ENCODE measurements at regions not wholly inside any gene's neighbourhood (a gene's known extent, or its start where the extent isn't known, plus 50 kb on each side); places are given as distances from the start of the nearest gene placed in this dataset.
"Not testable (repeated sequence)": the region's sequence is repeated elsewhere in the genome, so short reads cannot be mapped to it uniquely, and the experiment has no call there.

DNA sequence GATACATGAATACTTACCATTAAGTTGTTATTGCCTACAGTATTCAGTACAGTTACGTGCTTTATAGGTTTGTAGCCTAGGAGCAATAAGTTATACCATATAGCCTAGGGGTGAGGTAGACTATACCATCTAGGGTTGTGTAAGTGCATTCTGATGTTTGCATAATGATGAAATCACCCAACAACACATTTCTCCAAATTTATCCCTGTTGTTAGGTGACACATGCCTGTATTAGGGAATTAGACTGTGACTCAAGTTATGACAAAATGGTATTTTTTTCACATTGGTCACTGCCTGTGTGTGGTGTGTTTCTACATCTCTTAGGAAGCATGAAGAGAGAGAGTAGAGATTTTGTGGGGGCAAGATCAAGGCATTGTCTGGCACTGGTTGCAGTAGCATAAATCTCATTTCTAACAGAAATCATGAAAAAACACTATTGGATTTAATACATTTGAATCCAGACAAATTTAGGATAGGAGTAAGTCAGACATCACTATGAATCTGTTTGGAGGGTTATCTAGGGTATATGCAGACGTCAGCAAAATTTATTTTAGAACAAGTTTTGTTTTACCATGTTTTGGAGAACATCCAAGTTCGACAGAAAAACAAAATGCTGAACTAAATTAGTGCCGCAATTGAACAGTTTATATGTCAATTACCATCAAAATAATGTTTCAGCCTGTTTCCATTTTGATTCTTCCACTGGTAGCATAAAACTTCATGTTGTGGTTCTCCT, 332.1 kb downstream of the LMO7 start:
- no peak for DNase-seq (ENCODE audit: extremely low read depth, low read depth)
- no peak overlapping the region for H3K4me3 ChIP-seq (replicated peaks; ENCODE audit: low read depth, low read length)
- TF ChIP-seq, protein P1, sequence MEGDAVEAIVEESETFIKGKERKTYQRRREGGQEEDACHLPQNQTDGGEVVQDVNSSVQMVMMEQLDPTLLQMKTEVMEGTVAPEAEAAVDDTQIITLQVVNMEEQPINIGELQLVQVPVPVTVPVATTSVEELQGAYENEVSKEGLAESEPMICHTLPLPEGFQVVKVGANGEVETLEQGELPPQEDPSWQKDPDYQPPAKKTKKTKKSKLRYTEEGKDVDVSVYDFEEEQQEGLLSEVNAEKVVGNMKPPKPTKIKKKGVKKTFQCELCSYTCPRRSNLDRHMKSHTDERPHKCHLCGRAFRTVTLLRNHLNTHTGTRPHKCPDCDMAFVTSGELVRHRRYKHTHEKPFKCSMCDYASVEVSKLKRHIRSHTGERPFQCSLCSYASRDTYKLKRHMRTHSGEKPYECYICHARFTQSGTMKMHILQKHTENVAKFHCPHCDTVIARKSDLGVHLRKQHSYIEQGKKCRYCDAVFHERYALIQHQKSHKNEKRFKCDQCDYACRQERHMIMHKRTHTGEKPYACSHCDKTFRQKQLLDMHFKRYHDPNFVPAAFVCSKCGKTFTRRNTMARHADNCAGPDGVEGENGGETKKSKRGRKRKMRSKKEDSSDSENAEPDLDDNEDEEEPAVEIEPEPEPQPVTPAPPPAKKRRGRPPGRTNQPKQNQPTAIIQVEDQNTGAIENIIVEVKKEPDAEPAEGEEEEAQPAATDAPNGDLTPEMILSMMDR (IDR thresholded peaks at IDR 0.05; ENCODE audit: low read depth, low read length, missing control alignments), result no peak

DNA sequence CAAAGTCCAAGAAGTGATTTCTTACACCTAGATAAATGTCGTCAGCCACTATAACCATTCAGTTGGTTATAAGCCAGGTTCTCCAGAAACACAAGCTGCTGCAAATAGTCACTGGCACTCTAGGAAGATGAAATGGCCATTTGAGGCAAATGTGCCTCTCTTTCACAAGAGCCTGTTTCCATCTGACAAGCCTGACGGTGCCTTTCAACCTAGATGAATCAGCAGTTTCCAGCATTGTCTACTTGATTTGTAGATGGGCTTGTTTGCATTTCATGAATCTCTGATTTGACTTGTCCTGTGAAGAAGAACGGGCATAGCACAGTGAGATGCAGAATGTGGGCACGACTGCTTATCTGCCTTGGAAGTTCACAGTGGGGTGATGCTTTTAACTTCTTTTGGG, 327.2 kb downstream of the LMO7 start:
- no peak for DNase-seq (ENCODE audit: extremely low read depth, low read depth)
- no peak overlapping the region for H3K4me3 ChIP-seq (replicated peaks; ENCODE audit: low read depth, low read length)
- TF ChIP-seq, protein P1 (IDR thresholded peaks at IDR 0.05; ENCODE audit: low read depth, low read length, missing control alignments), result no peak

DNA sequence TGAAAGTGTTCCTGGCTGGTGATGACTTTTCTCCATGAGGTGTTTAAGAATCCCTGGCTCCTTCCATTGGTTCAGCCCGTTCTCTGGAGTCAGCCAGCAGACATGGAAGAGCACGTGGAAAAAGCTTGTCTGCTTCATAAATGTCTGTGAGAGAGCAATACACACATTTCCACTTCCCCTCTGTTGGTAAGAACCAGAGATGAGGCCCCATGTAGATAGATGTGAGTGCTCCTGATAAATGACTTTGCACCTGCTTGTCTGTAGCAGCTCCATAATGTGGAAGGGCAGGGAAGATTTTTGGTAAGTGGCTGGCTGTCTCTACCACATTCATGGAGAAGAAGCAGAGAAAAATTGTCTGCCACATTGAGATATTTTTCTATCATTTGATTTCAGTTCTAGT, 325.8 kb downstream of the LMO7 start:
- no peak for DNase-seq (ENCODE audit: extremely low read depth, low read depth)
- no peak overlapping the region for H3K4me3 ChIP-seq (replicated peaks; ENCODE audit: low read depth, low read length)
- TF ChIP-seq, protein P1 (IDR thresholded peaks at IDR 0.05; ENCODE audit: low read depth, low read length, missing control alignments), result no peak

DNA sequence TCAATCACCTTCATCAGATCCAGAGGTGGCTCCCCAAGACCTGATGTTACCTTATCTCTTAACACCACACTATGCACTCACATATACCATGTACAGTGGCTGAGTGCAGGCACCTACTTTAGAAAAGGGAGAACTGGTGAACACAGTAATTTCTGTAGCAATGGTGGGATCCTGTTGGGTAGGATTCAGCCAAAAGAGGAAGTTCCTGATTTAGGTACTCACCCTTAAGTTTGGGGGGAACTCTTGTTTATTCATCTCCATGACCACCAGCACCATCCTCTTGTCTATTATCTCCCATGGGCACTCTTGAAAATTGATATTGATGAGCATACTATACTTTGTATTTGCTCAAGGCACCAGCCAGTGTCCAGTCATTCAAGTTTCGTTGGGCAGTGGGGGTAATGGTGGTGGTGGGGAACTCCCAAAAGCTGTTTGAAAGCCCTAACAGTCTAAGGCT, 324.4 kb downstream of the LMO7 start:
- TF ChIP-seq, protein P1 (IDR thresholded peaks at IDR 0.05; ENCODE audit: low read depth, low read length, missing control alignments), result no peak
- DNase-seq (ENCODE audit: extremely low read depth, low read depth), result no peak
- H3K4me3 ChIP-seq (replicated peaks; ENCODE audit: low read depth, low read length), result no peak overlapping the region

DNA sequence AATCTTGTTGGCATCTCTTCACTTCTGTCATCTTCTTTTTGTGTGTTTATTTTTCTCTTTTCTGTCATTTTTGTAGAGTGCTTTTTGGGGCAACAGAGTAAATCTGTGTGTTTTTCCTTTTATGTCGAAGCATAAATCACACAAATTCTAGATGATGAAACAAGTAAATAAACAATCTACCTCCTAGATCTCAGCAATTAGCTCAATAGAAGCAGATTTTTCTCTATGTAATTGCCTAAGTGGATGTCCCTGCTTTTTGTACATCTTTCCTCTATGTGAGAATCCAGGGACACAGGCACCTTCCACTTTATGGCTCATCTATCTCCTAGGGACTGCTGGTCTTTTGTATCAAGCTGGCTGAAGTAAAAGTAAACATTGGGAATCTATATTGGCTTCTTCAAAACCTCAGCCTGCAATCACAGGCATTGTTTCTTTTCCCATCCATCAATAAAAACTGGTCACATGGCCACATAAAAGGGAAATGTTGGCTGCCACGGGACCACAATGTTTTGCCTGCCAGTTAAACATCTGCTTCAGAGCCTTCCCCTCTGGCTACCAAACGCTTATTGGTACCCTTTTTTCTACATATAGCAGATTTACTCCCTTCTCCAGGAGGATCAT, 323.8 kb downstream of the LMO7 start:
- TF ChIP-seq, protein P1 (IDR thresholded peaks at IDR 0.05; ENCODE audit: low read depth, low read length, missing control alignments), result no peak
- DNase-seq (ENCODE audit: extremely low read depth, low read depth), result no peak
- H3K4me3 ChIP-seq (replicated peaks; ENCODE audit: low read depth, low read length), result no peak overlapping the region

DNA sequence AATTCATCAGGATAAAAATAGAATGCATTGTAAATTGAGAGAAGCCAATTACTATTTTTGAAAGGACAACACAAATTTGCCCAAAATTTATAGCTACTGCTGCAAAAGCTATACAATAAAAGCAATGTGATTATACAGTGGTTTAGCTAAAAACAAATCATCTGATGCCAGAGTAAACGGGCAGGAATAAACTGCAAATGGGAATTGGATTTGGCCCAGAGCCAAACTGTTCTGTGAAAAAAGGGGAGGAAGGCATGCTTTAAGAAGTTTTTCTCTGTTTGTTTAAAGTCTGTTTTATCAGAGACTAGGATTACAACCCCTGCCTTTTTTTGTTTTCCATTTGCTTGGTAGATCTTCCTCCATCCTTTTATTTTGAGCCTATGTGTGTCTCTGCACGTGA, 317.5 kb downstream of the LMO7 start:
- not testable (repeated sequence) for H3K4me3 ChIP-seq (replicated peaks; ENCODE audit: low read depth, low read length); DNase-seq (ENCODE audit: extremely low read depth, low read depth)

DNA sequence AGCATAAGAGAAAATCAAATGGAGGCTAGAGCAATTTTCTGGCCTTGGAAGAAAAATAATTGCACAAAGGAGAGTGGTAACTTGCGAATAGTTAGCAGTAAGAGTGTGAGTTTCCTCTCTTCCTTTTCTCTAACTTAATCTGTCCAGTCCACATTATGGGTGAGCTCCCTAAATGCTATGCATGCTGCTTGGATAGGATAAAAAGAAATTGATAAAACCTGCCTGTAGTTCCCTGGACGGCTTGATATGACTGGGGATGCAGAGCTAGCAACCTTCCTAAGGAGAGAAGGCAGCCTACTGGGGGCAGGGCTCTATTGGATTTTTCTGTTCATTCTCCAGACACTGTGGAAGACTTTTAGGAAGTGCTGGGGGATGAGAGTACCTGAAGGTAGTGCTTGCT, 311.3 kb downstream of the LMO7 start:
- TF ChIP-seq, protein P1 (IDR thresholded peaks at IDR 0.05; ENCODE audit: low read depth, low read length, missing control alignments), result no peak
- no peak overlapping the region for H3K4me3 ChIP-seq (replicated peaks; ENCODE audit: low read depth, low read length)
- no peak for DNase-seq (ENCODE audit: extremely low read depth, low read depth)
